Endodermal cell (in vitro differentiated cells): ENCODE measurements at regions not wholly inside any gene's neighbourhood (a gene's known extent, or its start where the extent isn't known, plus 50 kb on each side); places are given as distances from the start of the nearest gene placed in this dataset.

ENCODE experiments used
- DNase-seq: peaks from one replicate; pipeline ENCODE4 v3.0.0-alpha.2; 2017
- H3K27ac ChIP-seq: 2 replicates; pipeline ENCODE4 v1.5.1; 2013; ENCODE audit warnings: mild to moderate bottlenecking, low read depth, low read length, moderate library complexity
- H3K27me3 ChIP-seq: 2 replicates; pipeline ENCODE4 v1.6.1; 2013; ENCODE audit warnings: mild to moderate bottlenecking, low read length, moderate library complexity; ENCODE audit not compliant: insufficient read depth, control insufficient read depth, poor library complexity, severe bottlenecking
- H3K36me3 ChIP-seq: 2 replicates; pipeline ENCODE4 v1.7.0; 2013; ENCODE audit warnings: mild to moderate bottlenecking, low read length, moderate library complexity; ENCODE audit not compliant: control insufficient read depth, insufficient read depth
- H3K4me1 ChIP-seq: one replicate; pipeline ENCODE4 v1.7.0; 2013; ENCODE audit warnings: low read length; ENCODE audit not compliant: control insufficient read depth, insufficient read depth
- H3K4me3 ChIP-seq: 2 replicates; pipeline ENCODE4 v1.5.1; 2013; ENCODE audit warnings: mild to moderate bottlenecking, low read length, moderate library complexity
- H3K9ac ChIP-seq: 2 replicates; pipeline ENCODE4 v1.6.1; 2013; ENCODE audit warnings: mild to moderate bottlenecking, low read length, moderate library complexity; ENCODE audit not compliant: poor library complexity, severe bottlenecking; ENCODE audit errors: extremely low read depth
- H3K9me3 ChIP-seq: 2 replicates; pipeline ENCODE4 v1.6.1; 2013; ENCODE audit warnings: mild to moderate bottlenecking, low read length, moderate library complexity; ENCODE audit not compliant: control insufficient read depth
- H3K27ac Mint-ChIP-seq: 2 replicates; pipeline ENCODE4 v1.8.0; 2020; ENCODE audit warnings: mixed read lengths
- H3K27me3 Mint-ChIP-seq: 2 replicates; pipeline ENCODE4 v1.8.0; 2021; ENCODE audit warnings: mild to moderate bottlenecking, mixed read lengths; ENCODE audit not compliant: insufficient read depth
- H3K36me3 Mint-ChIP-seq: 2 replicates; pipeline ENCODE4 v1.8.0; 2020; ENCODE audit warnings: low read depth, mixed read lengths
- H3K4me1 Mint-ChIP-seq: 2 replicates; pipeline ENCODE4 v1.8.0; 2020; ENCODE audit warnings: mixed read lengths
- H3K4me3 Mint-ChIP-seq: 2 replicates; pipeline ENCODE4 v1.8.0; 2020; ENCODE audit warnings: mild to moderate bottlenecking, moderate library complexity, mixed read lengths
- H3K9me3 Mint-ChIP-seq: 2 replicates; pipeline ENCODE4 v1.8.0; 2020; ENCODE audit warnings: mild to moderate bottlenecking, mixed read lengths
- CTCF ChIP-seq: fragments of 200-600 bp; sonication (generic); conservative IDR thresholded peaks from 2 replicates; pipeline ENCODE4 v1.5.0; 2021; ENCODE audit warnings: antibody characterized with exemption, mild to moderate bottlenecking
- WGBS, 2 experiments: methylation state at CpG; one replicate each; pipeline versions ENCODE4 v1.1.5 to v1.1.7; 2013; ENCODE audit warnings: missing lambda C conversion rate in 2 of 2, mixed read lengths in 1 of 2; ENCODE audit not compliant: insufficient coverage in 1 of 2, insufficient read length in 1 of 2; 5-methylcytosine and 5-hydroxymethylcytosine counted together

- Mint-ChIP-seq H3K4me3 (no peak overlapping the region), H3K27me3 (peaks cover 6% of the 10 kb centered on the region), H3K27ac (no peak overlapping the region), H3K9me3 (no peaks in the 10 kb centered on the region), H3K4me1 (no peaks in the 10 kb centered on the region), H3K36me3 (no peaks in the 10 kb centered on the region)
- TF ChIP-seq CTCF, result no peak
- Histone ChIP-seq H3K4me1 (no peaks in the 10 kb centered on the region), H3K27me3 (no peaks in the 10 kb centered on the region), H3K9me3 (no peaks in the 10 kb centered on the region), H3K27ac (no peak overlapping the region), H3K4me3 (no peak overlapping the region), H3K36me3 (no peaks in the 10 kb centered on the region), H3K9ac (no peak overlapping the region)
- WGBS, 2 experiments, result 84 to 94% methylated on average over 3 to 10 of the region's 11 CpGs
- no peak for DNase-seq
Measured at GRCh38 chr10:117631276-117632145, 89.0 kb downstream of the EMX2 start.

GRCh38 chr10:117632406-117632805 is 89.9 kb downstream of the EMX2 start:
- no peak for DNase-seq
- Histone ChIP-seq H3K9ac (no peak overlapping the region), H3K27ac (no peak overlapping the region), H3K36me3 (no peaks in the 10 kb centered on the region), H3K27me3 (peaks cover under 1% of the 10 kb centered on the region), H3K9me3 (no peaks in the 10 kb centered on the region), H3K4me3 (no peak overlapping the region), H3K4me1 (no peaks in the 10 kb centered on the region)
- H3K27me3 Mint-ChIP-seq, result peaks cover 6% of the 10 kb centered on the region
- WGBS, 2 experiments, result 89 to 92% methylated on average over 5 to 7 of the region's 7 CpGs
- H3K27ac Mint-ChIP-seq, result no peak overlapping the region
- H3K36me3 Mint-ChIP-seq, result no peaks in the 10 kb centered on the region
- H3K9me3 Mint-ChIP-seq, result no peaks in the 10 kb centered on the region
- no peak overlapping the region for H3K4me3 Mint-ChIP-seq
- no peak for TF ChIP-seq CTCF
- H3K4me1 Mint-ChIP-seq, result no peaks in the 10 kb centered on the region

GRCh38 chr10:117635826-117636225 is 93.3 kb downstream of the EMX2 start:
- DNase-seq, result no peak
- Histone ChIP-seq H3K9me3 (no peaks in the 10 kb centered on the region), H3K9ac (no peak overlapping the region), H3K4me3 (no peak overlapping the region), H3K4me1 (no peaks in the 10 kb centered on the region), H3K27me3 (peaks cover 21% of the 10 kb centered on the region), H3K36me3 (no peaks in the 10 kb centered on the region), H3K27ac (no peak overlapping the region)
- Mint-ChIP-seq H3K27ac (no peak overlapping the region), H3K9me3 (no peaks in the 10 kb centered on the region), H3K4me1 (no peaks in the 10 kb centered on the region), H3K4me3 (no peak overlapping the region), H3K36me3 (no peaks in the 10 kb centered on the region), H3K27me3 (peaks cover 21% of the 10 kb centered on the region)
- no peak for TF ChIP-seq CTCF
- 90 to 94% methylated on average over 3 to 4 of the region's 4 CpGs for WGBS, 2 experiments
